Mesenchymal stem cell (in vitro differentiated cells and primary cell): ENCODE measurements at regions not wholly inside any gene's neighbourhood (a gene's known extent, or its start where the extent isn't known, plus 50 kb on each side); places are given as distances from the start of the nearest gene placed in this dataset.

ENCODE experiments used
- DNase-seq: peaks from one replicate; pipeline ENCODE4 v3.0.0-alpha.2; 2013
- H2AFZ ChIP-seq: one replicate; pipeline ENCODE4 v1.6.1; 2013; ENCODE audit warnings: low read depth, mild to moderate bottlenecking, control low read depth, inconsistent platforms, low read length, moderate library complexity
- H2AK5ac ChIP-seq: 2 replicates; pipeline ENCODE4 v1.6.1; 2013; ENCODE audit warnings: low read length, moderate library complexity, mild to moderate bottlenecking, inconsistent platforms; ENCODE audit not compliant: severe bottlenecking
- H2BK120ac ChIP-seq: one replicate; pipeline ENCODE4 v1.6.1; 2013; ENCODE audit warnings: low read depth, mild to moderate bottlenecking, inconsistent platforms, low read length, moderate library complexity
- H2BK12ac ChIP-seq, 2 experiments: one replicate each; pipeline ENCODE4 v1.6.1; 2013; ENCODE audit warnings: inconsistent platforms in 2 of 2, low read length in 2 of 2, mild to moderate bottlenecking in 2 of 2, moderate library complexity in 2 of 2, control low read depth in 1 of 2
- H2BK15ac ChIP-seq: one replicate; pipeline ENCODE4 v1.6.1; 2013; ENCODE audit warnings: mild to moderate bottlenecking, low read depth, inconsistent platforms; ENCODE audit not compliant: poor library complexity, severe bottlenecking
- H2BK5ac ChIP-seq: 2 replicates; pipeline ENCODE4 v1.6.1; 2013; ENCODE audit warnings: low read depth, mild to moderate bottlenecking, low read length, control low read depth, inconsistent platforms; ENCODE audit not compliant: poor library complexity, severe bottlenecking
- H3K14ac ChIP-seq, 2 experiments: one replicate each; pipeline ENCODE4 v1.6.1; 2013; ENCODE audit warnings: inconsistent platforms in 2 of 2, low read length in 2 of 2, control low read depth in 1 of 2, mild to moderate bottlenecking in 1 of 2, moderate library complexity in 1 of 2
- H3K18ac ChIP-seq, 2 experiments: one replicate each; pipeline ENCODE4 v1.6.1; 2013; ENCODE audit warnings: inconsistent platforms in 2 of 2, low read length in 2 of 2, control low read depth in 1 of 2, low read depth in 1 of 2, mild to moderate bottlenecking in 1 of 2
- H3K23ac ChIP-seq, 2 experiments: one replicate each; pipeline ENCODE4 v1.6.1; 2013; ENCODE audit warnings: inconsistent platforms in 2 of 2, low read length in 2 of 2, mild to moderate bottlenecking in 2 of 2, moderate library complexity in 2 of 2, control low read depth in 1 of 2
- H3K27ac ChIP-seq: 2 replicates; pipeline ENCODE4 v1.5.1; 2013; ENCODE audit warnings: mild to moderate bottlenecking, moderate library complexity, low read length, control low read depth, inconsistent platforms; ENCODE audit not compliant: poor library complexity, severe bottlenecking
- H3K27me3 ChIP-seq, 2 experiments: 2 replicates each; pipeline versions ENCODE4 v1.6.1 to v1.7.0; 2013; ENCODE audit warnings: low read length in 2 of 2, mild to moderate bottlenecking in 2 of 2, moderate library complexity in 2 of 2, control low read depth in 1 of 2, inconsistent platforms in 1 of 2; ENCODE audit not compliant: control insufficient read depth in 1 of 2, insufficient read depth in 1 of 2
- H3K36me3 ChIP-seq, 2 experiments: 2 replicates each; pipeline versions ENCODE4 v1.6.1 to v1.7.0; 2013; ENCODE audit warnings: low read length in 2 of 2, control low read depth in 1 of 2, inconsistent platforms in 1 of 2, low read depth in 1 of 2, mild to moderate bottlenecking in 1 of 2; ENCODE audit not compliant: insufficient read depth in 2 of 2, control insufficient read depth in 1 of 2
- H3K4ac ChIP-seq, 2 experiments: one replicate each; pipeline ENCODE4 v1.6.1; 2013; ENCODE audit warnings: inconsistent platforms in 2 of 2, low read length in 2 of 2, mild to moderate bottlenecking in 2 of 2, moderate library complexity in 2 of 2, control low read depth in 1 of 2, low read depth in 1 of 2
- H3K4me1 ChIP-seq: 2 replicates; pipeline ENCODE4 v1.6.1; 2013; ENCODE audit warnings: low read depth, low read length, control low read depth; ENCODE audit not compliant: control insufficient read depth, insufficient read depth
- H3K4me2 ChIP-seq: 2 replicates; pipeline ENCODE4 v1.6.1; 2013; ENCODE audit warnings: low read length, mild to moderate bottlenecking, inconsistent platforms; ENCODE audit not compliant: poor library complexity, severe bottlenecking
- H3K4me3 ChIP-seq, 2 experiments: 2 replicates each; pipeline versions ENCODE4 v1.5.1 to v1.7.0; 2013; ENCODE audit warnings: low read length in 2 of 2, mild to moderate bottlenecking in 2 of 2, control low read depth in 1 of 2, low read depth in 1 of 2; ENCODE audit not compliant: insufficient read depth in 1 of 2
- H3K79me1 ChIP-seq: replicated peaks from 2 replicates; pipeline ENCODE4 v1.6.1; 2013; ENCODE audit warnings: mild to moderate bottlenecking, control low read depth, low read length, inconsistent platforms; ENCODE audit not compliant: poor library complexity, severe bottlenecking
- H3K9ac ChIP-seq: 2 replicates; pipeline ENCODE4 v1.7.0; 2013; ENCODE audit warnings: mild to moderate bottlenecking, low read length, moderate library complexity
- H3K9me3 ChIP-seq: 2 replicates; pipeline ENCODE4 v1.7.0; 2013; ENCODE audit warnings: mild to moderate bottlenecking, low read length; ENCODE audit not compliant: control insufficient read depth
- H4K8ac ChIP-seq: one replicate; pipeline ENCODE4 v1.6.1; 2013; ENCODE audit warnings: inconsistent platforms, mild to moderate bottlenecking, low read length, moderate library complexity
- H4K91ac ChIP-seq: one replicate; pipeline ENCODE4 v1.6.1; 2013; ENCODE audit warnings: mild to moderate bottlenecking, low read length, inconsistent platforms
- WGBS: methylation state at CpG from one replicate; pipeline ENCODE4 v1.1.7; 2013; ENCODE audit warnings: mixed read lengths; 5-methylcytosine and 5-hydroxymethylcytosine counted together

GRCh38 chr2:107717661-107718060 lies 109.0 kb upstream of the RGPD4 start:
- Histone ChIP-seq H3K27me3 (no peaks in the 10 kb centered on the region), H2BK15ac (no peak overlapping the region), H2BK5ac (no peak overlapping the region), H3K4me1 (no peaks in the 10 kb centered on the region), H3K18ac (no peak overlapping the region), H3K4me3 (no peak overlapping the region), H3K9me3 (no peaks in the 10 kb centered on the region), H2BK12ac (no peak overlapping the region), H3K4me2 (no peak overlapping the region), H3K79me1 (no peaks in the 10 kb centered on the region), H3K9ac (no peak overlapping the region), H3K36me3 (no peaks in the 10 kb centered on the region), H2BK120ac (no peak overlapping the region), H4K8ac (no peak overlapping the region), H3K23ac (no peak overlapping the region), H2AFZ (no peak overlapping the region), H3K4ac (no peak overlapping the region), H3K14ac (no peak overlapping the region), H4K91ac (no peak overlapping the region), H3K27ac (no peak overlapping the region), H2AK5ac (no peak overlapping the region)
- DNase-seq = no peak
- WGBS = 78% methylated on average over 4 of the region's 5 CpGs

- no peaks in the 10 kb centered on the region for H3K9me3 ChIP-seq
- no peak overlapping the region for H2AK5ac ChIP-seq
- H3K4me1 ChIP-seq = no peaks in the 10 kb centered on the region
- H3K79me1 ChIP-seq = no peaks in the 10 kb centered on the region
- no peak overlapping the region for H2BK120ac ChIP-seq
- no peak overlapping the region for H2BK12ac ChIP-seq
- H3K27ac ChIP-seq = no peak overlapping the region
- WGBS = 83% methylated on average over 3 of the region's 3 CpGs
- H2AFZ ChIP-seq = no peak overlapping the region
- H3K4me2 ChIP-seq = no peak overlapping the region
- H3K14ac ChIP-seq = no peak overlapping the region
- no peak overlapping the region for H3K4ac ChIP-seq
- no peak overlapping the region for H3K9ac ChIP-seq
- no peak overlapping the region for H3K18ac ChIP-seq
- H4K8ac ChIP-seq = no peak overlapping the region
- H3K23ac ChIP-seq = no peak overlapping the region
- H3K4me3 ChIP-seq = no peak overlapping the region
- no peak overlapping the region for H4K91ac ChIP-seq
- H2BK5ac ChIP-seq = no peak overlapping the region
- H2BK15ac ChIP-seq = no peak overlapping the region
- no peaks in the 10 kb centered on the region for H3K27me3 ChIP-seq
- DNase-seq = no peak
- no peaks in the 10 kb centered on the region for H3K36me3 ChIP-seq
Measured at GRCh38 chr2:107719141-107719540, 107.6 kb upstream of the RGPD4 start.

- Histone ChIP-seq H3K4me3 (no peak overlapping the region), H3K14ac (no peak overlapping the region), H2BK120ac (no peak overlapping the region), H4K91ac (no peak overlapping the region), H3K23ac (no peak overlapping the region), H3K4me2 (no peak overlapping the region), H3K18ac (no peak overlapping the region), H2BK12ac (no peak overlapping the region), H3K36me3 (no peaks in the 10 kb centered on the region), H2BK15ac (no peak overlapping the region), H3K9me3 (no peaks in the 10 kb centered on the region), H2BK5ac (no peak overlapping the region), H4K8ac (no peak overlapping the region), H3K4ac (no peak overlapping the region), H3K9ac (no peak overlapping the region), H3K4me1 (no peaks in the 10 kb centered on the region), H3K27me3 (no peaks in the 10 kb centered on the region), H3K27ac (no peak overlapping the region), H3K79me1 (no peaks in the 10 kb centered on the region), H2AK5ac (no peak overlapping the region), H2AFZ (no peak overlapping the region)
- WGBS = 77% methylated on average over 7 of the region's 7 CpGs
- no peak for DNase-seq
Measured at GRCh38 chr2:107719836-107720235, 106.9 kb upstream of the RGPD4 start.

GRCh38 chr2:107721178-107721577 lies 105.5 kb upstream of the RGPD4 start:
- Histone ChIP-seq H2AK5ac (no peak overlapping the region), H3K9ac (no peak overlapping the region), H3K9me3 (no peaks in the 10 kb centered on the region), H3K4me3 (no peak overlapping the region), H3K23ac (no peak overlapping the region), H3K4me1 (no peaks in the 10 kb centered on the region), H2BK5ac (no peak overlapping the region), H4K91ac (no peak overlapping the region), H2BK120ac (no peak overlapping the region), H3K36me3 (no peaks in the 10 kb centered on the region), H4K8ac (no peak overlapping the region), H2BK12ac (no peak overlapping the region), H3K79me1 (no peaks in the 10 kb centered on the region), H3K14ac (no peak overlapping the region), H2AFZ (no peak overlapping the region), H3K27me3 (no peaks in the 10 kb centered on the region), H3K18ac (no peak overlapping the region), H3K4ac (no peak overlapping the region), H3K27ac (no peak overlapping the region), H3K4me2 (no peak overlapping the region), H2BK15ac (no peak overlapping the region)
- WGBS = no CpG with 5 or more reads among the region's 3 CpGs
- DNase-seq = no peak
